ENCODE measurements at regions not wholly inside any gene's neighbourhood (a gene's known extent, or its start where the extent isn't known, plus 50 kb on each side); places are given as distances from the start of the nearest gene placed in this dataset.

- no peak for TF ChIP-seq CHD1 (IDR thresholded peaks at IDR 0.05; ENCODE audit: low read depth, low read length)
- TF ChIP-seq POU5F1 (IDR thresholded peaks at IDR 0.05; ENCODE audit: low read depth, low read length): no peak
- TF ChIP-seq BRCA1 (IDR thresholded peaks at IDR 0.05; ENCODE audit: low read depth, low read length): no peak
- no peak for TF ChIP-seq EP300 (IDR thresholded peaks at IDR 0.05; ENCODE audit: borderline replicate concordance in 1 of 2, low read depth in 2 of 2, low read length in 2 of 2)
- TF ChIP-seq TAF1 (IDR thresholded peaks at IDR 0.05; ENCODE audit: low read depth, low read length): no peak
- no peak for TF ChIP-seq SIN3A (conservative IDR thresholded peaks at IDR 0.05 in 1 of 2, IDR thresholded peaks at IDR 0.05 in 1 of 2; ENCODE audit: low read depth in 1 of 2, low read length in 2 of 2)
- TF ChIP-seq POLR2AphosphoS5 (IDR thresholded peaks at IDR 0.05; ENCODE audit: low read depth, low read length): no peak
- TF ChIP-seq ATF2 (IDR thresholded peaks at IDR 0.05; ENCODE audit: low read length): no peak
- TF ChIP-seq CTCF (IDR thresholded peaks at IDR 0.05; ENCODE audit: control extremely low read depth in 1 of 3, insufficient read depth in 1 of 3, low read depth in 1 of 3, low read length in 3 of 3): peak in 2 of 3 experiments; percentile 37 to 47; a peak in 2 of 4 replicates
- no peak for TF ChIP-seq YY1 (IDR thresholded peaks at IDR 0.05; ENCODE audit: low read depth, low read length)
Measured at GRCh38 chr15:47194718-47195117, 522.6 kb upstream of the SEMA6D start.

Measured in H1 (cell line).